ENCODE measurements at regions not wholly inside any gene's neighbourhood (a gene's known extent, or its start where the extent isn't known, plus 50 kb on each side); places are given as distances from the start of the nearest gene placed in this dataset.

GRCh38 chr5:38662090-38662489, 105.6 kb upstream of the LIFR start:
- TF ChIP-seq CTCF (IDR thresholded peaks at IDR 0.05) (no peak), POLR2A (IDR thresholded peaks at IDR 0.05) (no peak)

Data from lower leg skin (tissue), 3 donors.